GM18520 (cell line): ENCODE measurements at regions not wholly inside any gene's neighbourhood (a gene's known extent, or its start where the extent isn't known, plus 50 kb on each side); places are given as distances from the start of the nearest gene placed in this dataset.
"Not testable (repeated sequence)": the region's sequence is repeated elsewhere in the genome, so short reads cannot be mapped to it uniquely, and the experiment has no call there.

ENCODE experiments used
- ATAC-seq: cut with Tn5 transposase; IDR thresholded peaks from one replicate; pipeline ENCODE4 v1.9.1; 2021; ENCODE audit not compliant: unreplicated experiment

DNA sequence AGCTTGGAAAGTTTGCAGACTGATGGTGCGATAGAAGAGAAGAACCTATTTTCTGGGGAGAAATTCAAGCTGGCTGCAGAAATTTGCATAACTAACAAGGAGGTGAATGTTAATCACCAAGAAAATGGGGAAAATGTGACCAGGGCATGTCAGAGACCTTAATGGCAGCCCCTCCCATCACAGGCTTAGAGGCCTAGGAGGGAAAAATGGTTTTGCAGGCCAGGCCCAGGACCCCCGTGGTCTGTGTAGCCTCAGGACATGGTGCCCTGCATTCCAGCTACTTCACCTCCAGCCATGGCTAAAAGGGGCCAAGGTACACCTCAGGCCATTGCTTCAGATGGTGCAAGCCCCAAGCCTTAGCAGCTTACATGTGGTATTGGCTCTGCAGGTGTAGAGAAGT, 207.1 kb upstream of the CXorf66 start:
- no peak for ATAC-seq

DNA sequence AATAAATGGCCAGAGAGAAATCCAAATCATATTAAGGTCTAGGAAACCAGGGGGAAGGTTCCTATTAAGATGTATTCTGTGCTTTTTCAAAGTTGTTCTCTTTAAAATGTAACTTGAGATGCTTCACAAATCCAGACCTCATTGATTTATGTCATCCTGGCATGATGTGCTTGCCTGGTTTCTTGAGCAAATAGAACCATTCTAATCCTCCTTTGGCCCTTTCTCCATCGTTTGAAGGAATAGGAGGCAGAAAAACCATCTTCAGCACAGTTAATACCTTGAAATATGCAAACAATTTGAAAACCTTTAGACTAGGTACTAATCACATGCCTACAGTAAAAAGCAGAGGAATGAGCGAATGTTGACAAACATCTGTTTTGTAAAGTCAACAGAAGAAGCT, 202.2 kb upstream of the CXorf66 start:
- no peak for ATAC-seq

DNA sequence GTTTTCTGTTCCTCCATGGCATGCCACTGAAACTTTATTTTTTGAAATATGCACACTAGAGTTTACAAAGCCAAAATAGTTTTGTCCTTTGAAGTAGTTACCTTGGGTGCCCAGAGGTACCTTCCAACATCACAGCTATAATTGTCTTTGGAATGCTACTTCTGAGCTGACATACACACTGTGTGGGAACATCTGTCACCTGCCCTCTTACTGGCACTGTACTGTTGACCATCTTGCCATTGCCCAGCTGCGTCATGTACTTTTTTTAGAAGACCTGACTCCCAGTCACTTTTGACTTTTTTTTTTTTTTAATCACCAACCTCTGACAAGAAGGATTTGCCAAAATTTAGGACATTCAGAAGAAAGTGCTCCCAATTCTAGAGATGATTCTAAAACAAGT, 200.5 kb upstream of the CXorf66 start:
- ATAC-seq: no peak

DNA sequence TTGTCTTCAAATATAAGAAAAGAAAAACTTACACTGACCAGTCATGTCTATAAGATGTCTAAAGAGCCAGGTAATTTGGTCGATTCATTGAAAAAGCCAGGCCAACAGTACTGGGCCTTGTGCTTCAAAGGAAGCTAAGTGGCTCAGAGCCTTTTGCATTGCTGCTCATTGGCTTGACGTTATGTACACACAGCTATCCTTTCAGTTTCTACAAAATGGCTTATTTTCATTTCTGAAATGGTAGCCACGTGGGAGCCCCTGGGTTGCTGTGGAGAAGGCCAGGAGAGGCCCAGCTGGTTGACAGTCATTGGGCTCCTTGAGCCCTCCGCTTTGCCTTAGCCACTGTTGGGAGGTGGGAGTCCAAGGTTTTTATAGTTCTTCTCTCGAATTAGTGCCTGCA, 199.1 kb upstream of the CXorf66 start:
- ATAC-seq: no peak

DNA sequence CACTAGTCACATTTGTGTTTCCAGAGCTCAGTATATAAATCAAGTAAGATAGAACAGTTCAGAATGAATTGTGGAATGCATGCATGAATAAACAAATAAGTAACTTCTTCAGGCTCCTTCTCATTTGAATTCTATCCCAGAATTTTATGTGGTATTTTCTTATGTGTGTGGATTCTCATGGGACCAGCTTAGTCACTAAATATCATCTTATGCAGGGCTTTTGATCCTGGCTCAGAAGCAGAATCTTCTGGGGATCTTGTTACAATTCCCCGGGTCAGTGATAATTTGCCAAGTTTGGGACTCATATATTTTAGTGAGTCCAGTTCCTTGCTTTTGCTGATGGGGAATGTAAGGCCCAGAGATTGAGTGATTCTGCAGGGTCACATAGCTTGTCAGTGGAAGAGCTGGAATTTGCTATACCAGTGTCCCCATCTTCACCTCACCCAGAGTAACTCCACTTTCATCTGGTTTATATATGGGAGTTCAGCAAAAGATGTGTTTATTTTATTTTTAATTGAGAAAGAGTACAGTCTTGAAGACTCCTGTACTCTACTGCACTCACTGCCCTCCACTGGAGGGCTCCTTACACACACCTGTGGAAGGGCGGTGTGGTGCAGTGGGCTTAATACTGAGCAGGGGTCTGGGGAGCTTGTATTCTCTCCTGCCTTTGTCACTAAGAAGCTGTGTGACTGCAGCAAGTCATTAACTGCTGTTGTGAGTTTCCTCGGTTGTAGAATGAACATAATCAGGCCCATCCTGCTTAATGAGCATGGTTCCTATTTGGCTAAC, 198.2 kb upstream of the CXorf66 start:
- no peak for ATAC-seq

DNA sequence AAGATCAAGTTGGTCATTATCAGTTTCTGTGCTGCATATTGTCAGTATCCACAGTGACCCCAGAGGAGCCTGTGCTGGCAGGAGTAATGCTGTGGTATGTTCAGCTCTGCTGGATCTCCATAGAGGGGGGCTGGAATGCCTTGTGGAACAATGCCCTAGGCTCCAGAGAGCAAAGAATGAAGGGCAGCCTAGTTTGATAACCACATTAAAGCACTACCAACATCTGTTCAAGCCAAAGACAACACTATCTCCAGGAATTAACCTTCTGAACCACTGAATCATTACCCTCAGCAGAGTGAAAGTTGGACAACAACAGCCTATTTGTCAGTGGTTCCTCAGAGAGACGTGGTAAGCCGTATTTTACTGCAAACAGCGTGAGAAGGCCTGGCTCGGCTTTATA, 192.3 kb upstream of the CXorf66 start:
- ATAC-seq: no peak

DNA sequence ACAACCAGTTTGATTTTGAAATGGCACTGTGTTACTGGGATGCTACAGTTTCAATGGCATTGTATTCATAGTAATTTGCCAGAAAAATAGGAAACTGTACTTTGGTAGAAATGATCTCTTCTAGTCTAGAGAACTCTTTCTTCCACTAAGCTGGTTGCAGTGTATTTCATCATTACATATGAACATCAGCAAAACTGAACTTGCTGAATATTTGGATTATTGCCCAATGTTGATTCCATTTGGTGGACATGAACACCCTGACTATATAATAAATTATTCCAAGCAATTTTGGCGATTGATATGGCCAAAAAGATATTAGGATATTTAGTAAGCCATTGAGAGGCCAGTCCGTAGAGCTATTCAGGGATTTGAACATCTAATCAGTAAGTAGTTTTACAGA, 191.8 kb upstream of the CXorf66 start:
- ATAC-seq: no peak

DNA sequence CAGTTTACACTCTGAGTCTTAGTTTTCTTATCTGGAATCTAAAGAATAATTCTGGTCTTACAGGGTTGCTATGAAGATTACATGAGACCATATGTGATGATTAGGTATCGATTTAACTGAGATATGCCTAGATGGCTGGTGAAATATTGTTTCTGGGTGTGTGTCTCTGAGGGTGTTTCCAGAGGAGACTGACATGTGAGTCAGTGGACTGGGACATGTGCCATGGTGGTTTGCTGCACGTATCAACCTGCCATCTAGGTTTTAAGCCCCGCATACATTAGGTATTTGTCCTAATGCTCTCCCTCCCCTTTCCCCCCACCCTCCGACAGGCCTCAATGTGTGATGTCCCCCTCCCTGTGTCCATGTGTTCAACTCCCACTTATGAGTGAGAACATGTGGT, 186.0 kb upstream of the CXorf66 start:
- ATAC-seq: no peak

DNA sequence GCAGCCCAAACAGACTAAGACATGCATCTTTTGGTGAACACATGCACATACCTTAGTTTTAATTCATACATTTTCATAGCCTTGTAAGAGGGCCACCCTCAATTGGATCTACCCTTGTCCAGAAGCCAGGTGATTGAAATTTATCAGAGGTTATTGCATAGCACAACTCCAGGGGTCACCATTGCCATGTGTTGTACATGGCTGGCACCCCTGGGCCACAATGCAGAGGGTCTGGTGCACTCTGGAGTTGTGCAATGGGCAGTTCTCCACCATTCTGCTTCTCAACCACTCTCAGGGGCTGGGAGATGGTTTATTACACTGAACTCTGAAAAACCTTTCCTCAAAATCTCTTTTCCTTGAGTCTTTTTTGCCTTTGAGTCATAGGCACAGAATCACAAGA, 184.4 kb upstream of the CXorf66 start:
- no peak for ATAC-seq

DNA sequence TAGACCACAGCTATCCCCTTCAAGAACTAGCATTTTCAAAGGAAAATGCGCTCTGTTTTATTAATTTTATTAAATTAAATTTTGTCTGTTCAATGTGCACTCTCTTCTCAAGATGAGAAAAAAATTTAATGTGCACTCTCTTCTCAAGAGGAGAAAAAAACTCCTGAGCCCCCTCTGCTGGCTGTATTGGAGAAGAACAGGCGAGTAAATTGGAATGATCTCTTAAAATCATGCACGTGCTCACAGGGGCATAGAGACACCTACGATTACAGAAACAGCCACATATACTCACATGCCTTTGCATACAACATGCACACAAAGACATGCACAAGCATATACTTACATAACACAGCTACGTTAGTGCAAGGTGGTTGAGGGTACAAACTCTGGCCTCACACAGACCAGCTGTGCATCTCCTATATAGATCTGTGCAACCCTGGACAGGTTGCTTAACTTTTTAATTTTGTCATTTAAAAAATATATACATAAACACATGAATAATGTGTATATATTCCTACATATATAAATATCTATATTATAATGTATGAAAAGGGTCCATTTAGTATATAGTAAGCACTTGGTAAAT, 176.2 kb upstream of the CXorf66 start:
- no peak for ATAC-seq

DNA sequence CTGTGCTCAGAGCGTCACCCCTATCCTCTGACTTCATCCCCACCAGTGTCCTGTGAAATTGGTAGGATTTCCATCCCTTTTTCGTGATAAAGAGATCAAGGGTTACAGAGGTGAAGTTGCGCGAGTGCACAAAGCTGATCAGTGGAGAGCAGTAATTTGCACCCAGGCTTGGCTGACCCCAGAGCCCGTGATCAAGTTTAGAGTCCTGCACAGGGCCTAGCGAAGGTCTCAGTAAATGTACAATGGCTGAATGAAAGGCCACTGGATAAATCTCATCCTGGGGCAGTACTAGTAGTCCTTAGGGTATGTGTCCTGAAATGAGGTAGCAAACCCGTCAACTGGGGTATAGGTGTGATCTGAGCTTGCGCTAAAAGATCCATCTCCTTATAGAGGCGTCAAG, 173.2 kb upstream of the CXorf66 start:
- ATAC-seq: not testable (repeated sequence)

DNA sequence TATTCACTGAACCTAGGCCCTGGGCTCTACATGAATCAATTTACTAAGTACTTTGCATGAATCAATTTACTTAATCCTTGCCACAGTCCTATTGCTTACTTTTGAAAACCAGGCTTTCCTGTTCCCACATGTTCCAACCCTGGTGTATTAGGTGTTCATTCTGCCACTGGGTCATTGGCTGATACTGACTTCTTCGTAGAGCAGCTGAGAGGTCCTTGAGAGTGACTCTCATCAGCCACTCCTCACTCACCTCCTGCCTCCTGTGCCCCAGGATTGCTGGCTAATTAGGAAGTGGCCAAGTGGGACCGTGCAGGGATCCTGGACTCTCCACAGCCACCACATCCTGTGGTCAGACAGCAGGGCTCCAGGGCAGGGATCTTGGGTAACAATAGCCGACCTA, 172.7 kb upstream of the CXorf66 start:
- ATAC-seq: not testable (repeated sequence)

DNA sequence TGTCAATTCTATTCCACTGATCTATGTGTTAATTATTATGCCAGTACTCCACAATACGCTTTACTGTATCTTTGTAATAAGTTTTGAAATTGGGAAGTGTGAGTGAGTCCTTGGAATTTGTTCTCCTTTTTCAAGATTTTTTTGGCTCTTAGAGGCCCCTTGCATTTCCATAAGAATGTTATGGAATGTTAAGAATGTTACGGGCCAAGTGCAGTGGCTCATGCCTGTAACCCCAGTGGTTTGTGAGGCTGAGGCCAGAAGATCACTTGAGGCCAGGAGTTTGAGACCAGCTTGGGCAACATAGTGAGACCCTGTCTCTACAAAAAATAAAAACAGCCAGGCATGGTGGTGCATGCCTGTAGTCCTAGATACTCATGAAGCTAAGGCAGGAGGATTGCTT, 167.6 kb upstream of the CXorf66 start:
- no peak for ATAC-seq

DNA sequence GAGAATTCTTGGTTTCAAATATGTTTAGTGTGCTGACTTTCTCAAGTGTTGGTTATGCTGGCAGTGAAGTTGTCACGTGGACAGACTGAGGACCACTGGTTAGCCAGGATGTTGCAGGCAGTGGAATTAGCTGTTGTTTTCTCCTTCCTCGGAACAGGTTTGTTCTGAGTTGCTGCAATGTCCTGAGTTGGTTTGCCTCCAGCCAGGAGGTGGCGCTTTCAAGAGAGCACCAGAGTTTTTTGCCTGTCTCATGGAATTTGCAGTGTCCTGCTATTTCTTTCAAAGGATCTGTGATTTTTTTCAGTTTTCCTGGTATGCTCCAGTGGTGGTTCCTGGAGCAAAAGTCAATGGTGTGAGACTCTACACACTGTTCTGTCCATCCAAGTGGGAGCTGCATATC, 158.1 kb upstream of the CXorf66 start:
- ATAC-seq: no peak

DNA sequence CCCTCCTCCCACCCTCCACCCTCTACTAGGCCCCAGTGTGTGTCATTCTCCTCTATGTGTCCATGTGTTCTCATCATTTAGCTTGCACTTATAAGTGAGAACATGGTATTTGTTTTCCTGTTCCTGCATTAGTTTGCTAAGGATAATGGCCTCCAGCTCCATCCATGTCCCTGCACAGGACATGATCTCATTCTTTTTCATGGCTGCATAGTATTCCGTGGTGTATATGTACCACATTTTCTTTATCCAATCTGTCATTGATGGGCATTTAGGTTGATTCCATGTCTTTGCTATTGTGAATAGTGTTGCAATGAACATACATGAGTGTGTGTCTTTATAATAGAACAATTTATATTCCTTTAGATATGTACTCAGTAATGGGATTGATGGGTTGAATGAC, 148.7 kb upstream of the CXorf66 start:
- ATAC-seq: not testable (repeated sequence)

DNA sequence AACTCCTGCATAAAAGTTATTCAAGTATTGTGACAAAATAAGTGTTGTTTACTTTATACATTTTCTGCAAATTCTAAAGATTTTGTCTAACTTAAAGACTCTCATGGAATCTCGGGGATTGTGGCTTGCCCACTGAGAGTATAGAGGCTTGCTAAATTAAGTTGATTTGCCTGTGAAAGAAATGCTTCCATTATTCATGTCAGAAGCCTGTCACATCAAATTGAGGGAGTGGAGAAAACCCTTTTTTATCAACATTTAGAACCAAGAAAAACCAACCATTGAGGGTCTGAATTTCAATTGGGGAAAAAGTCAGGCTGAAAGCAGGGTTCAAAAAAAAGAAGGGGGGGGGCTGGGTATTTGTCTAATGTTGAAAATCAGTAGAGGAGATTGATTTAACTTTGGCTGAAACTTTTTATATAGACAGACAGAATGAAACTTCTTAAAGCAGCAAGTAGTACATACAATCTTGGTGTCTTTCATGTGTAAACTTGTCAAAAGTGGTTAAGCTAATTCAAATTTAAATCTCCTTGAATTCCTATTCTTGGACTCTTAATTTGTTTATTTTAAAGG, 144.8 kb upstream of the CXorf66 start:
- no peak for ATAC-seq

DNA sequence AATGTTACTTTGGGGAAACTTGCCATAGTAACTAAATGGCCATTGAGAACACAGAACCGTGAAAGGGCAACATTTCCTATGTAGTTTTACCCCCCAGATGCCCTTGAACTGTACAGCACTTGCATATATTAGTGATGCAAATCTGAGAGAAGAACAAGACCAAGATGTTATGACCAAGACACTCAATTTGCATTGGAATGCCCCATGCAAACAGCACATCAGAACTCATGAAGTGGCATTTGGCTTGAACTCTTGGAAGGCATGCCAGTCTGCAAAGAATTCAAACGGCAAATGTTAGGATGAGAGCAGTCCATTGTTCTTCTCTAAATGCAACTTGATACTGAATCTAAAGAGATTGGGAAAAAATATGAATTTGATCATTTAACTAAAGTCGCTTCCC, 139.4 kb upstream of the CXorf66 start:
- ATAC-seq: no peak

DNA sequence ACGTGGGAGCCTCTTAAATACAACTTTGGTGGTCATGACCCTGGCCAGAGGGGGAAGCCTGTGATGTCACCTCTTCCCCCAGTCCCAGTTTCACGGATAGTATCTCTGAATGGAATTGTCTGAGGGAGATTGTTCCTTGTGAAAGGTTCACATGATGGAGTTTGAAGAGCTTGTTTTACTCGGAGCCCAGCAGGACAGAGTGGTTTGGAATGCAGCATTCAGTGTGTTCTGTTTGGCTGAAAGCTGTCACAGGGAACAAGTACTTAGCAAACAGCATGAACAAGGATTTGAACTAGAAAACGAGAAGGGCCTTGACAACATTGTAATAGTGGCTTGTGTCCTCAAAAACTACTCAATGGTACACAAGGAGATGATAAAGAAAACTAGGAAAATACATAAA, 133.9 kb upstream of the CXorf66 start:
- no peak for ATAC-seq

DNA sequence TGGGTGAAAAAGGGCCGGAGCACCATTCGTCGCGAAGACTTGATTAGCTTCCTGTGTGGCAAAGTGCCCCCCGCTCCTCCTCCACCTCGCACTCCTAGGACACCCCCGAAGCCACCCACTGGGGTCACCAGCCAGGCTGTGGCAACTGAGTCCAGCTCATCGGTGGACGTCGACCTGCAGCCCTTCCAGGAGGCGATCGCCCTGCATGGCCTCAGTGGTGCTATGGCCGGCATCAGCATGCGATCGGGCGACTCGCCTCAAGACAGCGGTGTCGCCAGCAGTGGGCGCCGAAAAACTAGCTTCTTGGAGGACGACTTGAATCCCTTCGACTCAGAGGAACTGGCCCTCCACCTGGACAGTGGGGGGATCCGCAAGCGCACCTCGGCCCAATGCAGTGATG, 126.8 kb upstream of the CXorf66 start:
- no peak for ATAC-seq

DNA sequence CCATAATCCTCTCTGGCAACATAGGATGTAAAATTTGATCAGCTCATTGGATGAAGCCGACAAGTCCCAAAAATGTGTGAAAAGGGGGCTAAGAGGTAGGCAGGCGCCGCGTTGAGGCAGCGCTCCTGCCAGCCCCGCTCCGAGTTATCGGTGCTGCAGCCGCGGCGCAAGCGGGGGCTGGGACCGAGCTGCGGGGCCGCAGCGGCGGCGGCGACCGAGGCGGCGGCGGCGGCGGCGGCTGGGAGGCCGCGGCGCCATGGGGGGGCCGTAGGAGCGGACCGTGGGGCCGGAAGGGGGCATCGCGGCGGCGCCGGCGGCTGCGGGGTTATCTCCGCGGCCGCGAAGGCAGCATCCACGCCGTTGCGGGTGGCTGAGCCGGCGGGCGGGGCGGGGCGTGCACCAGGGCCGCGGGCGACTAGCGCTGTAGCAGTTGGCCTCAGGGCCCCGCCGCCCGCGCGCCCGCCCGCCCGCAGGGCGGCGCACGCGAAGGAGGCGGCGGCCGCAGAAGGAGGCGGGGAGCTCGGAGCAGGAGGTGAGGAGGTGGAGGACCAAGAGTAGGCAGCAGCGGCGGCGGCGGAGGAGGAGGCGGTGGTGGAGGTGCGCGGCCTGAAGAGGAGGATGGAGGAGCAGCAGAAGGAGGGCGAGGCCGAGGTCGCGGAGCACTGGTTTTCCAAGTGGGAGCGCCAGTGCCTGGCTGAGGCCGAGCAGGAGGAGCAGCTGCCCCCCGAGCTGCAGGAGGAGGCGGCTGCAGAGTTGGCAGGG, 126.0 kb upstream of the CXorf66 start:
- no peak for ATAC-seq

DNA sequence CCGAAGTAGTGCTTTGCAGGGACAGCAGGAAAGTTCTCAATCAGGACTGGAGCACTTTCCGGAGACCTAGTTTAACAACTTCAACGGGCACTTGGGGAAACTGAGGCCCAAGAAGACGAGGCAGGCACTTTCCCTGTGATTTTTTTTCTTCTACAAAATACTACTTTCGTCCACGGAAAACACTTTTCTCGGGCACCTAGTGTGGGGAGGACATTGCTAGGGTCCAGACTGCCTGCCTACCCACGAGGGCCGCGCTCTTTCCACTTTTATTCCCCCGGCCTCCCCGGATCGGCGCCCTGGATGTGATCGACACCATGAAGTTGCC, 125.4 kb upstream of the CXorf66 start:
- ATAC-seq: no peak

DNA sequence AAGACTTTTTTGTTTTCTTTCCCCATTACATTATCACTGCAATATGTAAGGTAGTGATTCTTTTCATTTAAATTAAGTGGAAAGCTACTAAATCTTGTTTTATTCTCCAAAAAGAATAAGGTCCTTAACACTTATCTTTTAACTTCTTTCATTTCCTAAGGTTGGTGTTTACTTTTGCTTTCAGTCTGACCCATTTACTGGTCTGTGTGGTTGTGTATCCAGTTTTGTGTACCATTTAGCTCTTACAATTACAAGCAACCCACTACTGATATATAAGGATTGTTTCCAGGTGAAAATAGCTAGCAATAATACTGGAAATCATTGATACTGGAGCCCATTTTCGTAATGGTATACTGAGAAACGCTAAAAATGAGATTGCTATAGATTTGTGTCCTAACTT, 123.1 kb upstream of the CXorf66 start:
- no peak for ATAC-seq
